Ishikawa (cell line): ENCODE measurements at regions not wholly inside any gene's neighbourhood (a gene's known extent, or its start where the extent isn't known, plus 50 kb on each side); places are given as distances from the start of the nearest gene placed in this dataset.

Experiments used
- CEBPB ChIP-seq: IDR thresholded peaks from 2 replicates; pipeline ENCODE4 v1.6.1; 2012
- CREB1 ChIP-seq: IDR thresholded peaks from 2 replicates; pipeline ENCODE4 v1.6.1; 2012; ENCODE audit warnings: low read depth
- EGR1 ChIP-seq: IDR thresholded peaks from 2 replicates; pipeline ENCODE4 v1.6.1; 2012
- EP300 ChIP-seq: IDR thresholded peaks from 2 replicates; pipeline ENCODE4 v1.6.1; 2012; ENCODE audit warnings: borderline replicate concordance
- FOXM1 ChIP-seq: IDR thresholded peaks from 2 replicates; pipeline ENCODE4 v1.6.1; 2012; ENCODE audit warnings: low read depth, borderline replicate concordance
- NFIC ChIP-seq: IDR thresholded peaks from 2 replicates; pipeline ENCODE4 v1.6.1; 2012
- RAD21 ChIP-seq: IDR thresholded peaks from 2 replicates; pipeline ENCODE4 v1.6.1; 2012; ENCODE audit warnings: low read depth
- REST ChIP-seq: IDR thresholded peaks from 2 replicates; pipeline ENCODE4 v1.6.1; 2012; ENCODE audit warnings: low read depth, mild to moderate bottlenecking
- TAF1 ChIP-seq: IDR thresholded peaks from 2 replicates; pipeline ENCODE4 v1.6.1; 2012; ENCODE audit warnings: low read depth, mild to moderate bottlenecking
- TCF12 ChIP-seq: IDR thresholded peaks from 2 replicates; pipeline ENCODE4 v1.6.1; 2012; ENCODE audit warnings: low read depth
- TEAD4 ChIP-seq: IDR thresholded peaks from 2 replicates; pipeline ENCODE4 v1.6.1; 2012
- YY1 ChIP-seq: IDR thresholded peaks from 2 replicates; pipeline ENCODE4 v1.6.1; 2012; ENCODE audit warnings: low read depth
- ZBTB7A ChIP-seq: IDR thresholded peaks from 2 replicates; pipeline ENCODE4 v1.6.1; 2012; ENCODE audit warnings: low read depth
- TF ChIP-seq, protein P1 (sequence below): IDR thresholded peaks from 2 replicates; pipeline ENCODE4 v1.6.1; 2012
- TF ChIP-seq, protein P2 (sequence below): IDR thresholded peaks from 2 replicates; pipeline ENCODE4 v1.6.1; 2012

GRCh38 chr2:16931441-16931840, 265.8 kb upstream of the CYRIA start:
- no peak for TF ChIP-seq CREB1
- TF ChIP-seq TEAD4 = no peak
- no peak for TF ChIP-seq NFIC
- TF ChIP-seq EP300 = no peak
- TF ChIP-seq, protein P1, sequence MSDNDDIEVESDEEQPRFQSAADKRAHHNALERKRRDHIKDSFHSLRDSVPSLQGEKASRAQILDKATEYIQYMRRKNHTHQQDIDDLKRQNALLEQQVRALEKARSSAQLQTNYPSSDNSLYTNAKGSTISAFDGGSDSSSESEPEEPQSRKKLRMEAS = no peak
- no peak for TF ChIP-seq TCF12
- no peak for TF ChIP-seq TAF1
- TF ChIP-seq RAD21 = no peak
- no peak for TF ChIP-seq FOXM1
- TF ChIP-seq YY1 = no peak

GRCh38 chr2:16927398-16927797, 261.8 kb upstream of the CYRIA start:
- TF ChIP-seq, protein P1 = no peak
- TF ChIP-seq NFIC (no peak), EGR1 (no peak), ZBTB7A (no peak), TCF12 (no peak), REST (no peak), TEAD4 (no peak), EP300 (no peak), CEBPB (no peak), CREB1 (no peak), FOXM1 (no peak), RAD21 (no peak), TAF1 (no peak), YY1 (no peak)
- TF ChIP-seq, protein P2, sequence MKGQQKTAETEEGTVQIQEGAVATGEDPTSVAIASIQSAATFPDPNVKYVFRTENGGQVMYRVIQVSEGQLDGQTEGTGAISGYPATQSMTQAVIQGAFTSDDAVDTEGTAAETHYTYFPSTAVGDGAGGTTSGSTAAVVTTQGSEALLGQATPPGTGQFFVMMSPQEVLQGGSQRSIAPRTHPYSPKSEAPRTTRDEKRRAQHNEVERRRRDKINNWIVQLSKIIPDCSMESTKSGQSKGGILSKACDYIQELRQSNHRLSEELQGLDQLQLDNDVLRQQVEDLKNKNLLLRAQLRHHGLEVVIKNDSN = no peak

GRCh38 chr2:16925145-16925544, 259.5 kb upstream of the CYRIA start:
- TF ChIP-seq, protein P2 = no peak
- TF ChIP-seq, protein P1 = no peak
- TF ChIP-seq YY1 (no peak), ZBTB7A (no peak), TEAD4 (no peak), EP300 (no peak), CREB1 (no peak), EGR1 (no peak)

DNA sequence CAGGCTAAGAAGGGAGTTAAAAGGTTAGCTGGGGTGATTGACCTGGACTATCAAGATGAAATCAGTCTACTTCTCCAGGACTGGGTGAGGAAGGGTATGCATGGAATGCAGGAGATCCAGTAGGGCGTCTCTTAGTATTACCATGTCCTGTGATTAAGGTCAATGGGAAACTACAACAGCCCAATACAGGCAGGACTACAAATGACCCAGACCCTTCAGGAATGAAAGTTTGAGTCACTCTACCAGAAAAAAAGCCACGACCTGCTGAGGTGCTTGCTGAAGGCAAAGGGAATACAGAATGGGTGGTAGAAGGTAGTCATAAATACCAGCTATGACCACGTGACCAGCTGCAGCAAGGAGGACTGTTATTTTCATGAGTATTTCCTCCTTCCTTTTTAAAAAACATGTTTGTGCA, 249.7 kb upstream of the CYRIA start:
- TF ChIP-seq TCF12 (0 out of 2 replicates have a peak, but pooled peaks have one; percentile 24), TEAD4 (peak; percentile 87)
- TF ChIP-seq, protein P2 = peak; percentile 85

DNA sequence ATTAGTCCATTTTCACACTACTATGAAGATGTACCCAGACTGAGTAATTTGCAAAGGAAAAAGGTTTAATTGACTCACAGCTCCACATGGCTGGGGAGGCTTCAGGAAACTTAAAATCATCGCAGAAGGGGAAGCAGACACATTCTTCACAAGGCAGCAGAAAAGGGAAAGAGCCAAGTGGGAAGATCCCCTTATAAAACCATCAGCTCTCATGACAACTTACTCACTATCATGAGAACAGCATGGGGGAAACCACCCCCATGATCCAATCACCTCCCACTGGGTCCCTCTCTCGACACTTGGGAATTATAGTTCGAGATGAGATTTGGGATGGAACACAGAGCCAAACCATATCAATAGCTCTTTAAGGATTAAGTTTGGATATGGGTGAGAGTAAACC, 246.1 kb upstream of the CYRIA start:
- no peak for TF ChIP-seq ZBTB7A
- TF ChIP-seq NFIC = no peak
- TF ChIP-seq TAF1 = no peak
- no peak for TF ChIP-seq YY1
- no peak for TF ChIP-seq RAD21
- no peak for TF ChIP-seq EP300
- TF ChIP-seq TCF12 = no peak

GRCh38 chr2:16908656-16909055, 243.0 kb upstream of the CYRIA start:
- TF ChIP-seq CEBPB (no peak), ZBTB7A (no peak), EGR1 (no peak), CREB1 (no peak), EP300 (no peak), NFIC (no peak), TAF1 (no peak), YY1 (no peak), RAD21 (no peak), TEAD4 (no peak), FOXM1 (no peak)
- TF ChIP-seq, protein P1 = no peak
- TF ChIP-seq, protein P2 = no peak
